IMR-90 (cell line): ENCODE measurements at regions not wholly inside any gene's neighbourhood (a gene's known extent, or its start where the extent isn't known, plus 50 kb on each side); places are given as distances from the start of the nearest gene placed in this dataset.

ENCODE experiments used
- ATAC-seq: fragments of 200-7000 bp; cut with Tn5 transposase; 2 replicates; pipeline ENCODE4 v1.9.1; 2020; ENCODE audit warnings: low read depth, mild to moderate bottlenecking, moderate library complexity
- BruUV-seq: library from RNA; stranded (reverse); fragments of 400-500 nt; replicated peaks from 2 replicates; lab custom pipeline; 2021; lab: Mats Ljungman, UMichigan
- CTCF ChIA-PET: fragments of 300-600 bp; formaldehyde crosslinking; extraction: SDS; loops from one replicate; lab custom pipeline; 2021; ENCODE audit warnings: antibody characterized with exemption; lab: Yijun Ruan, JAX
- POLR2A ChIA-PET: fragments of 300-600 bp; sonication (Branson Sonifier 250); formaldehyde crosslinking; loops from one replicate; lab custom pipeline; 2022; ENCODE audit warnings: antibody characterized with exemption; ENCODE audit not compliant: unreplicated experiment; lab: Charles Lee
- DNase-seq: peaks from one replicate; pipeline ENCODE4 v3.0.0; 2013
- H2AFZ ChIP-seq: replicated peaks from 2 replicates; pipeline ENCODE3; 2013; ENCODE audit warnings: low read length, mild to moderate bottlenecking; ENCODE audit not compliant: poor library complexity
- H2AK5ac ChIP-seq: 2 replicates; pipeline ENCODE4 v1.6.1; 2013; ENCODE audit warnings: low read depth, low read length, inconsistent platforms
- H2AK9ac ChIP-seq: replicated peaks from 2 replicates; pipeline ENCODE3; 2013; ENCODE audit warnings: mild to moderate bottlenecking, low read depth, low read length, moderate library complexity; ENCODE audit not compliant: poor library complexity
- H2BK120ac ChIP-seq: 2 replicates; pipeline ENCODE4 v1.6.1; 2013; ENCODE audit warnings: low read depth, low read length, inconsistent platforms
- H2BK15ac ChIP-seq: 3 replicates; pipeline ENCODE4 v1.6.1; 2013; ENCODE audit warnings: low read depth, low read length, inconsistent platforms
- H2BK20ac ChIP-seq: 2 replicates; pipeline ENCODE4 v1.6.1; 2013; ENCODE audit warnings: low read depth, mild to moderate bottlenecking, inconsistent platforms, low read length, moderate library complexity
- H2BK5ac ChIP-seq: 2 replicates; pipeline ENCODE4 v1.6.1; 2013; ENCODE audit warnings: mild to moderate bottlenecking, low read depth, low read length, inconsistent platforms; ENCODE audit not compliant: poor library complexity, severe bottlenecking
- H3K14ac ChIP-seq: replicated peaks from 2 replicates; pipeline ENCODE4 v1.6.1; 2013; ENCODE audit warnings: low read depth, low read length, inconsistent platforms
- H3K18ac ChIP-seq: 2 replicates; pipeline ENCODE4 v1.6.1; 2013; ENCODE audit warnings: low read depth, low read length, control low read depth
- H3K23ac ChIP-seq: 2 replicates; pipeline ENCODE4 v1.6.1; 2013; ENCODE audit warnings: low read depth, low read length, inconsistent platforms
- H3K27ac ChIP-seq: 2 replicates; pipeline ENCODE4 v1.5.1; 2013; ENCODE audit warnings: mild to moderate bottlenecking, control low read depth, low read length; ENCODE audit not compliant: insufficient read depth
- H3K27me3 ChIP-seq: 2 replicates; pipeline ENCODE4 v1.6.1; 2013; ENCODE audit warnings: low read length; ENCODE audit not compliant: control insufficient read depth, insufficient read depth
- H3K36me3 ChIP-seq: 2 replicates; pipeline ENCODE4 v1.6.1; 2013; ENCODE audit warnings: low read length, mixed read lengths; ENCODE audit not compliant: control insufficient read depth, insufficient read depth
- H3K4ac ChIP-seq: 2 replicates; pipeline ENCODE4 v1.6.1; 2013; ENCODE audit warnings: low read depth, low read length, inconsistent platforms
- H3K4me1 ChIP-seq: 2 replicates; pipeline ENCODE4 v1.6.1; 2013; ENCODE audit warnings: low read length, mixed read lengths; ENCODE audit not compliant: control insufficient read depth, insufficient read depth
- H3K4me2 ChIP-seq: 2 replicates; pipeline ENCODE4 v1.6.1; 2013; ENCODE audit warnings: low read depth, mild to moderate bottlenecking, control low read depth, low read length, moderate library complexity
- H3K4me3 ChIP-seq: 2 replicates; pipeline ENCODE4 v1.5.1; 2013; ENCODE audit warnings: low read depth, mild to moderate bottlenecking, control low read depth, low read length, moderate library complexity; ENCODE audit not compliant: insufficient read depth
- H3K56ac ChIP-seq: 2 replicates; pipeline ENCODE4 v1.6.1; 2013; ENCODE audit warnings: low read length, inconsistent platforms; ENCODE audit not compliant: insufficient read depth; ENCODE audit errors: extremely low read depth
- H3K79me1 ChIP-seq, 2 experiments: 2 replicates each; pipeline ENCODE4 v1.6.1; 2013; ENCODE audit warnings: low read length in 2 of 2, inconsistent platforms in 1 of 2, low read depth in 1 of 2
- H3K9ac ChIP-seq: 2 replicates; pipeline ENCODE4 v1.6.1; 2013; ENCODE audit warnings: low read depth, low read length, control low read depth
- H3K9me1 ChIP-seq: 2 replicates; pipeline ENCODE4 v1.6.1; 2013; ENCODE audit warnings: low read length, inconsistent platforms; ENCODE audit not compliant: insufficient read depth
- H3K9me3 ChIP-seq: 2 replicates; pipeline ENCODE4 v1.6.1; 2013; ENCODE audit warnings: low read length; ENCODE audit not compliant: control insufficient read depth, insufficient read depth
- H4K20me1 ChIP-seq: 2 replicates; pipeline ENCODE4 v1.6.1; 2013; ENCODE audit warnings: low read length, inconsistent platforms; ENCODE audit not compliant: insufficient read depth
- H4K5ac ChIP-seq: 2 replicates; pipeline ENCODE4 v1.6.1; 2013; ENCODE audit warnings: mild to moderate bottlenecking, low read depth, low read length, control low read depth
- H4K8ac ChIP-seq, 2 experiments: 2 replicates each; pipeline ENCODE4 v1.6.1; 2013; ENCODE audit warnings: low read depth in 2 of 2, low read length in 2 of 2, control low read depth in 1 of 2, inconsistent platforms in 1 of 2
- H4K91ac ChIP-seq: 2 replicates; pipeline ENCODE4 v1.6.1; 2013; ENCODE audit warnings: low read depth, low read length, inconsistent platforms; ENCODE audit not compliant: insufficient read depth
- BHLHE40 ChIP-seq: fragments of 150-350 bp; IDR thresholded peaks from 2 replicates; pipeline ENCODE4 v1.6.1; 2016; ENCODE audit warnings: mild to moderate bottlenecking, low read depth, low read length
- CEBPB ChIP-seq: IDR thresholded peaks from 2 replicates; pipeline ENCODE4 v1.6.1; 2012; ENCODE audit warnings: low read depth, low read length, improper control_type of control experiment
- CHD1 ChIP-seq: IDR thresholded peaks from 2 replicates; pipeline ENCODE4 v1.6.1; 2012; ENCODE audit warnings: low read depth, low read length, improper control_type of control experiment
- FOS ChIP-seq: fragments of 150-350 bp; IDR thresholded peaks from 2 replicates; pipeline ENCODE4 v1.6.1; 2016; ENCODE audit warnings: low read depth, low read length
- MAFK ChIP-seq: IDR thresholded peaks from 2 replicates; pipeline ENCODE4 v1.6.1; 2012; ENCODE audit warnings: low read depth, low read length, improper control_type of control experiment
- MAZ ChIP-seq: IDR thresholded peaks from 2 replicates; pipeline ENCODE4 v1.6.1; 2012; ENCODE audit warnings: low read depth, mild to moderate bottlenecking, low read length, improper control_type of control experiment, moderate library complexity, borderline replicate concordance
- MXI1 ChIP-seq: IDR thresholded peaks from 2 replicates; pipeline ENCODE4 v1.6.1; 2012; ENCODE audit warnings: low read depth, mild to moderate bottlenecking, low read length, moderate library complexity, borderline replicate concordance
- NFE2L2 ChIP-seq: fragments of 150-350 bp; IDR thresholded peaks from 2 replicates; pipeline ENCODE4 v1.6.1; 2016; ENCODE audit warnings: low read depth, mild to moderate bottlenecking, low read length
- POLR2A ChIP-seq: IDR thresholded peaks from 2 replicates; pipeline ENCODE4 v1.6.1; 2012; ENCODE audit warnings: mild to moderate bottlenecking, low read depth, low read length
- RAD21 ChIP-seq: IDR thresholded peaks from 2 replicates; pipeline ENCODE4 v1.6.1; 2012; ENCODE audit warnings: low read length, improper control_type of control experiment
- RCOR1 ChIP-seq: IDR thresholded peaks from 2 replicates; pipeline ENCODE4 v1.6.1; 2012; ENCODE audit warnings: mild to moderate bottlenecking, low read length, improper control_type of control experiment; ENCODE audit not compliant: insufficient replicate concordance
- RFX5 ChIP-seq: IDR thresholded peaks from 2 replicates; pipeline ENCODE4 v1.8.0; 2012; ENCODE audit warnings: low read depth, mild to moderate bottlenecking, low read length, moderate library complexity
- SMC3 ChIP-seq: fragments of 150-350 bp; IDR thresholded peaks from 2 replicates; pipeline ENCODE4 v1.6.1; 2016; ENCODE audit warnings: low read depth, mild to moderate bottlenecking, antibody characterized with exemption, low read length, moderate library complexity
- WGBS, 2 experiments: methylation state at CpG; one replicate each; pipeline versions ENCODE4 v1.1.5 to v1.1.7; 2013; ENCODE audit warnings: missing lambda C conversion rate in 2 of 2; ENCODE audit not compliant: insufficient read length in 1 of 2; ENCODE audit errors: extremely low coverage in 2 of 2; 5-methylcytosine and 5-hydroxymethylcytosine counted together
- dilution Hi-C: fragments of 300-500 bp; cut with HindIII; formaldehyde crosslinking; loops from one replicate; pipeline ENCODE4 v1.14.3; 2018; ENCODE audit warnings: low sequenced_read_pairs; ENCODE audit not compliant: unreplicated experiment
- in situ Hi-C: fragments of 300-500 bp; cut with MboI; formaldehyde crosslinking; loops from 3 replicates; pipeline ENCODE4 v1.14.3; 2019; ENCODE audit warnings: low sequenced_read_pairs, inconsistent platforms, mixed read lengths
- intact Hi-C: fragments of 100-400 bp; cut with micrococcal nuclease; formaldehyde crosslinking; loops from 2 replicates; pipeline ENCODE4 v1.10.0; 2022
- TF ChIP-seq, protein P1 (sequence below): fragments of 150-350 bp; IDR thresholded peaks from 2 replicates; pipeline ENCODE4 v1.6.1; 2016; ENCODE audit warnings: low read depth, mild to moderate bottlenecking, low read length, moderate library complexity, borderline replicate concordance
- TF ChIP-seq, protein P2 (sequence below): fragments of 150-350 bp; IDR thresholded peaks from 2 replicates; pipeline ENCODE4 v1.6.1; 2017; ENCODE audit warnings: mild to moderate bottlenecking, antibody characterized with exemption, low read length, low read depth
- TF ChIP-seq, protein P3 (sequence below): conservative IDR thresholded peaks from 2 replicates; pipeline ENCODE4 v1.5.1; 2012; ENCODE audit warnings: mild to moderate bottlenecking, low read depth, low read length, improper control_type of control experiment

DNA sequence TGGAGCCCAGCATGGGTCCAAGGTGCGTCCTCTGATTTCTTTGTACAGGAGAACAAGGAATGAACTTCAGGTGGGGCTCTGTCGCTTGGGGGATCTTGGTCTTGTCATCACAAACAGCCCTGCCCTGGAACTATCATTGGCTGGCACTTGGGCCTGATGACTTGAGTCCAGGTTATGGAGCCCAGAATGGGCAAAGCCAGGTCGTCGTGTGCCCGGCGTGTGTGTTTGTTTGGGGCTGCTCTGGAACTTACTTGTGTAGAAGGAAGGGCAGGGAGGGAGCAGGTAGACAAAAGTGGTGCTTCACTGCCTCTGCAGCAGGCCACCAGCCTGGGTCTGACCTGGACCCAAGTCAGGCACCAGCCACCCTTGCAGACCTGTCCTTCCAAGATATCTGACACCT is 306.3 kb upstream of the HS6ST1 start:
- Histone ChIP-seq H3K23ac (no peak overlapping the region), H3K4me3 (no peak overlapping the region), H3K9ac (no peak overlapping the region), H3K9me1 (peaks cover 28% of the 10 kb centered on the region), H3K14ac (peak overlapping the region; percentile 63; the same call in 1 of the 2 replicates), H2BK20ac (peak overlapping the region; percentile 86), H2AFZ (no peak overlapping the region), H2AK9ac (no peak overlapping the region), H3K27me3 (peaks cover 3% of the 10 kb centered on the region), H3K4me1 (peaks cover 34% of the 10 kb centered on the region), H2BK15ac (peak overlapping the region; percentile 75; the same call in 1 of the 3 replicates), H4K20me1 (no peaks in the 10 kb centered on the region), H3K4ac (peak overlapping the region; percentile 97), H3K18ac (peak overlapping the region; percentile 65; the same call in 1 of the 2 replicates), H2AK5ac (peak overlapping the region; percentile 61), H3K27ac (no peak overlapping the region), H3K36me3 (no peaks in the 10 kb centered on the region), H3K79me1 (no peaks in the 10 kb centered on the region), H4K91ac (peak overlapping the region; percentile 93), H3K9me3 (no peaks in the 10 kb centered on the region), H2BK120ac (peak overlapping the region; percentile 97), H3K4me2 (no peak overlapping the region), H4K8ac (peak overlapping the region; percentile 60 to 90; a peak in 2 of 4 replicates), H2BK5ac (no peak overlapping the region), H3K56ac (no peak overlapping the region; the same call in 1 of the 2 replicates), H4K5ac (peak overlapping the region; percentile 39; the same call in 1 of the 2 replicates)
- intact Hi-C loops, result loop anchor here (1.0 to 5.0 kb wide), 2 partner anchors 130 to 303 kb away; no protein-coding TSS in a partner anchor
- ChIA-PET CTCF (no interaction called here), POLR2A (no interaction called here)
- 100% methylated on average over 1 of the region's 6 CpGs; no CpG with 5 or more reads in 1 of the 2 experiments for WGBS, 2 experiments
- BruUV-seq, result no TSS peak
- dilution Hi-C loops, result no loop called here
- in situ Hi-C loops, result loop anchor here (10.0 kb wide), 1 partner anchor 300 kb away; no protein-coding TSS in a partner anchor
- TF ChIP-seq MXI1 (no peak), SMC3 (no peak), RFX5 (no peak), RCOR1 (no peak), MAZ (no peak), FOS (no peak), NFE2L2 (no peak), MAFK (no peak), RAD21 (no peak), CEBPB (no peak), CHD1 (no peak), POLR2A (no peak), BHLHE40 (no peak)
- TF ChIP-seq, protein P1, sequence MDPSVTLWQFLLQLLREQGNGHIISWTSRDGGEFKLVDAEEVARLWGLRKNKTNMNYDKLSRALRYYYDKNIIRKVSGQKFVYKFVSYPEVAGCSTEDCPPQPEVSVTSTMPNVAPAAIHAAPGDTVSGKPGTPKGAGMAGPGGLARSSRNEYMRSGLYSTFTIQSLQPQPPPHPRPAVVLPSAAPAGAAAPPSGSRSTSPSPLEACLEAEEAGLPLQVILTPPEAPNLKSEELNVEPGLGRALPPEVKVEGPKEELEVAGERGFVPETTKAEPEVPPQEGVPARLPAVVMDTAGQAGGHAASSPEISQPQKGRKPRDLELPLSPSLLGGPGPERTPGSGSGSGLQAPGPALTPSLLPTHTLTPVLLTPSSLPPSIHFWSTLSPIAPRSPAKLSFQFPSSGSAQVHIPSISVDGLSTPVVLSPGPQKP, result no peak
- TF ChIP-seq, protein P2, sequence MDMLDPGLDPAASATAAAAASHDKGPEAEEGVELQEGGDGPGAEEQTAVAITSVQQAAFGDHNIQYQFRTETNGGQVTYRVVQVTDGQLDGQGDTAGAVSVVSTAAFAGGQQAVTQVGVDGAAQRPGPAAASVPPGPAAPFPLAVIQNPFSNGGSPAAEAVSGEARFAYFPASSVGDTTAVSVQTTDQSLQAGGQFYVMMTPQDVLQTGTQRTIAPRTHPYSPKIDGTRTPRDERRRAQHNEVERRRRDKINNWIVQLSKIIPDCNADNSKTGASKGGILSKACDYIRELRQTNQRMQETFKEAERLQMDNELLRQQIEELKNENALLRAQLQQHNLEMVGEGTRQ, result no peak
- TF ChIP-seq, protein P3, sequence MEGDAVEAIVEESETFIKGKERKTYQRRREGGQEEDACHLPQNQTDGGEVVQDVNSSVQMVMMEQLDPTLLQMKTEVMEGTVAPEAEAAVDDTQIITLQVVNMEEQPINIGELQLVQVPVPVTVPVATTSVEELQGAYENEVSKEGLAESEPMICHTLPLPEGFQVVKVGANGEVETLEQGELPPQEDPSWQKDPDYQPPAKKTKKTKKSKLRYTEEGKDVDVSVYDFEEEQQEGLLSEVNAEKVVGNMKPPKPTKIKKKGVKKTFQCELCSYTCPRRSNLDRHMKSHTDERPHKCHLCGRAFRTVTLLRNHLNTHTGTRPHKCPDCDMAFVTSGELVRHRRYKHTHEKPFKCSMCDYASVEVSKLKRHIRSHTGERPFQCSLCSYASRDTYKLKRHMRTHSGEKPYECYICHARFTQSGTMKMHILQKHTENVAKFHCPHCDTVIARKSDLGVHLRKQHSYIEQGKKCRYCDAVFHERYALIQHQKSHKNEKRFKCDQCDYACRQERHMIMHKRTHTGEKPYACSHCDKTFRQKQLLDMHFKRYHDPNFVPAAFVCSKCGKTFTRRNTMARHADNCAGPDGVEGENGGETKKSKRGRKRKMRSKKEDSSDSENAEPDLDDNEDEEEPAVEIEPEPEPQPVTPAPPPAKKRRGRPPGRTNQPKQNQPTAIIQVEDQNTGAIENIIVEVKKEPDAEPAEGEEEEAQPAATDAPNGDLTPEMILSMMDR, result no peak
- no peak for DNase-seq
- no peak for ATAC-seq
